Tibial nerve (tissue), 4 donors: ENCODE measurements at regions not wholly inside any gene's neighbourhood (a gene's known extent, or its start where the extent isn't known, plus 50 kb on each side); places are given as distances from the start of the nearest gene placed in this dataset.
"Not testable (repeated sequence)": the region's sequence is repeated elsewhere in the genome, so short reads cannot be mapped to it uniquely, and the experiment has no call there.

Experiments
- EP300 ChIP-seq, 2 donors: sonication (generic); formaldehyde crosslinking; IDR thresholded peaks; one replicate each; pipeline ENCODE4 v1.6.1; 2017; ENCODE audit warnings: antibody characterized with exemption in 2 of 2, mild to moderate bottlenecking in 1 of 2
- POLR2A ChIP-seq, 2 donors: fragments of 450-650 bp; IDR thresholded peaks; one replicate each; pipeline ENCODE4 v1.6.1; 2017; ENCODE audit warnings: antibody characterized with exemption in 2 of 2, mild to moderate bottlenecking in 2 of 2, moderate library complexity in 2 of 2
- TF ChIP-seq, protein P1 (sequence below), 5 experiments: fragments of 200-600 bp in 3 of 5; fragments of 450-650 bp in 2 of 5; sonication (generic) in 3 of 5; IDR thresholded peaks; one replicate each; pipeline ENCODE4 v1.5.1; 2016 to 2019; ENCODE audit warnings: antibody characterized with exemption in 5 of 5, mild to moderate bottlenecking in 3 of 5, moderate library complexity in 2 of 5

- TF ChIP-seq, protein P1, sequence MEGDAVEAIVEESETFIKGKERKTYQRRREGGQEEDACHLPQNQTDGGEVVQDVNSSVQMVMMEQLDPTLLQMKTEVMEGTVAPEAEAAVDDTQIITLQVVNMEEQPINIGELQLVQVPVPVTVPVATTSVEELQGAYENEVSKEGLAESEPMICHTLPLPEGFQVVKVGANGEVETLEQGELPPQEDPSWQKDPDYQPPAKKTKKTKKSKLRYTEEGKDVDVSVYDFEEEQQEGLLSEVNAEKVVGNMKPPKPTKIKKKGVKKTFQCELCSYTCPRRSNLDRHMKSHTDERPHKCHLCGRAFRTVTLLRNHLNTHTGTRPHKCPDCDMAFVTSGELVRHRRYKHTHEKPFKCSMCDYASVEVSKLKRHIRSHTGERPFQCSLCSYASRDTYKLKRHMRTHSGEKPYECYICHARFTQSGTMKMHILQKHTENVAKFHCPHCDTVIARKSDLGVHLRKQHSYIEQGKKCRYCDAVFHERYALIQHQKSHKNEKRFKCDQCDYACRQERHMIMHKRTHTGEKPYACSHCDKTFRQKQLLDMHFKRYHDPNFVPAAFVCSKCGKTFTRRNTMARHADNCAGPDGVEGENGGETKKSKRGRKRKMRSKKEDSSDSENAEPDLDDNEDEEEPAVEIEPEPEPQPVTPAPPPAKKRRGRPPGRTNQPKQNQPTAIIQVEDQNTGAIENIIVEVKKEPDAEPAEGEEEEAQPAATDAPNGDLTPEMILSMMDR (IDR thresholded peaks at IDR 0.05), result not testable (repeated sequence)
- TF ChIP-seq POLR2A, EP300 (IDR thresholded peaks at IDR 0.05): not testable (repeated sequence)
Observed at GRCh38 chr1:120550335-120550734, 135.5 kb downstream of the NBPF8 start.
